ENCODE measurements at regions not wholly inside any gene's neighbourhood (a gene's known extent, or its start where the extent isn't known, plus 50 kb on each side); places are given as distances from the start of the nearest gene placed in this dataset.

DNA sequence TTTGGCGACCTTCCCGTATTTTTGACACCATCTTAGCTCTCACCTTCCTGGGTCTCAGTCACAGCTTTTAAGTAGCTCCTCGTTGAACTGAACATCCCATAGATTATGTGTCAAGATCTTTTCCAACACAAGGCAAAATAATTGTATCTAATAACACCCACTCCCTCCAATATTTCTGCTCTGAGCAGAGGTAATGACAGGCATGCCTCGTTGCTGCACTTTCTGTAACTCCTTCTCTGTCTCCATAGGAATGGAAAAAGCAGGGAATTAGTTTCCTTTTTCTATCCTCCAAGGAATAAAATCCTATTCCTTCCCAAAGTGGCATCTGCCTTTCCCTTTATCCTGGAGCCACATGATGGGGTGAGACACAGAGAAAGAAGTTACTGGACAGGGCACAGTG is 174.0 kb upstream of the CDH20 start:
- no peak overlapping the region for H4K5ac ChIP-seq (ENCODE audit: low read depth, low read length)
- WGBS, 2 experiments (ENCODE audit: extremely low coverage in 2 of 2, insufficient read length in 1 of 2): no CpG with 5 or more reads among the region's 4 CpGs

More for the DNA sequence above, 174.0 kb upstream of the CDH20 start:
- H2BK20ac ChIP-seq (ENCODE audit: low read depth, low read length): no peak overlapping the region
- no peak overlapping the region for H2AFZ ChIP-seq (replicated peaks; ENCODE audit: low read length, poor library complexity)
- H3K14ac ChIP-seq (replicated peaks; ENCODE audit: low read depth, low read length): no peak overlapping the region
- no peaks in the 10 kb centered on the region for H4K20me1 ChIP-seq (ENCODE audit: insufficient read depth, low read length)
- H3K4me1 ChIP-seq (ENCODE audit: control insufficient read depth, insufficient read depth, low read length): no peaks in the 10 kb centered on the region
- intact Hi-C loops (cut with micrococcal nuclease) (no loop called here), dilution Hi-C loops (cut with HindIII; ENCODE audit: low sequenced_read_pairs, unreplicated experiment) (no loop called here), in situ Hi-C loops (cut with MboI; ENCODE audit: low sequenced_read_pairs) (no loop called here)
- BruUV-seq (replicated peaks): no TSS peak
- ChIA-PET CTCF (no interaction called here), POLR2A (ENCODE audit: unreplicated experiment) (no interaction called here)
- ATAC-seq (ENCODE audit: low read depth): no peak
- no peak overlapping the region for H3K56ac ChIP-seq (ENCODE audit: extremely low read depth, insufficient read depth, low read length)
- TF ChIP-seq MAZ (IDR thresholded peaks at IDR 0.05; ENCODE audit: borderline replicate concordance, low read depth, low read length): no peak
- no peak for TF ChIP-seq NFE2L2 (IDR thresholded peaks at IDR 0.05; ENCODE audit: low read depth, low read length)
- TF ChIP-seq POLR2A (IDR thresholded peaks at IDR 0.05; ENCODE audit: low read depth, low read length): no peak
- no peak for TF ChIP-seq BHLHE40 (IDR thresholded peaks at IDR 0.05; ENCODE audit: low read depth, low read length)
- TF ChIP-seq, protein P1, sequence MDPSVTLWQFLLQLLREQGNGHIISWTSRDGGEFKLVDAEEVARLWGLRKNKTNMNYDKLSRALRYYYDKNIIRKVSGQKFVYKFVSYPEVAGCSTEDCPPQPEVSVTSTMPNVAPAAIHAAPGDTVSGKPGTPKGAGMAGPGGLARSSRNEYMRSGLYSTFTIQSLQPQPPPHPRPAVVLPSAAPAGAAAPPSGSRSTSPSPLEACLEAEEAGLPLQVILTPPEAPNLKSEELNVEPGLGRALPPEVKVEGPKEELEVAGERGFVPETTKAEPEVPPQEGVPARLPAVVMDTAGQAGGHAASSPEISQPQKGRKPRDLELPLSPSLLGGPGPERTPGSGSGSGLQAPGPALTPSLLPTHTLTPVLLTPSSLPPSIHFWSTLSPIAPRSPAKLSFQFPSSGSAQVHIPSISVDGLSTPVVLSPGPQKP (IDR thresholded peaks at IDR 0.05; ENCODE audit: borderline replicate concordance, low read depth, low read length): no peak
- no peak for TF ChIP-seq SMC3 (IDR thresholded peaks at IDR 0.05; ENCODE audit: low read depth, low read length)
- no peak for TF ChIP-seq MAFK (IDR thresholded peaks at IDR 0.05; ENCODE audit: low read depth, low read length)
- TF ChIP-seq RFX5 (IDR thresholded peaks at IDR 0.05; ENCODE audit: low read depth, low read length): no peak
- TF ChIP-seq CHD1 (IDR thresholded peaks at IDR 0.05; ENCODE audit: low read depth, low read length): no peak
- TF ChIP-seq, protein P2, sequence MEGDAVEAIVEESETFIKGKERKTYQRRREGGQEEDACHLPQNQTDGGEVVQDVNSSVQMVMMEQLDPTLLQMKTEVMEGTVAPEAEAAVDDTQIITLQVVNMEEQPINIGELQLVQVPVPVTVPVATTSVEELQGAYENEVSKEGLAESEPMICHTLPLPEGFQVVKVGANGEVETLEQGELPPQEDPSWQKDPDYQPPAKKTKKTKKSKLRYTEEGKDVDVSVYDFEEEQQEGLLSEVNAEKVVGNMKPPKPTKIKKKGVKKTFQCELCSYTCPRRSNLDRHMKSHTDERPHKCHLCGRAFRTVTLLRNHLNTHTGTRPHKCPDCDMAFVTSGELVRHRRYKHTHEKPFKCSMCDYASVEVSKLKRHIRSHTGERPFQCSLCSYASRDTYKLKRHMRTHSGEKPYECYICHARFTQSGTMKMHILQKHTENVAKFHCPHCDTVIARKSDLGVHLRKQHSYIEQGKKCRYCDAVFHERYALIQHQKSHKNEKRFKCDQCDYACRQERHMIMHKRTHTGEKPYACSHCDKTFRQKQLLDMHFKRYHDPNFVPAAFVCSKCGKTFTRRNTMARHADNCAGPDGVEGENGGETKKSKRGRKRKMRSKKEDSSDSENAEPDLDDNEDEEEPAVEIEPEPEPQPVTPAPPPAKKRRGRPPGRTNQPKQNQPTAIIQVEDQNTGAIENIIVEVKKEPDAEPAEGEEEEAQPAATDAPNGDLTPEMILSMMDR (conservative IDR thresholded peaks at IDR 0.05; ENCODE audit: low read depth, low read length): no peak
- TF ChIP-seq FOS (IDR thresholded peaks at IDR 0.05; ENCODE audit: low read depth, low read length): no peak
- no peak for TF ChIP-seq MXI1 (IDR thresholded peaks at IDR 0.05; ENCODE audit: borderline replicate concordance, low read depth, low read length)
- TF ChIP-seq RCOR1 (IDR thresholded peaks at IDR 0.05; ENCODE audit: insufficient replicate concordance, low read length): no peak
- TF ChIP-seq CEBPB (IDR thresholded peaks at IDR 0.05; ENCODE audit: low read depth, low read length): no peak
- TF ChIP-seq, protein P3, sequence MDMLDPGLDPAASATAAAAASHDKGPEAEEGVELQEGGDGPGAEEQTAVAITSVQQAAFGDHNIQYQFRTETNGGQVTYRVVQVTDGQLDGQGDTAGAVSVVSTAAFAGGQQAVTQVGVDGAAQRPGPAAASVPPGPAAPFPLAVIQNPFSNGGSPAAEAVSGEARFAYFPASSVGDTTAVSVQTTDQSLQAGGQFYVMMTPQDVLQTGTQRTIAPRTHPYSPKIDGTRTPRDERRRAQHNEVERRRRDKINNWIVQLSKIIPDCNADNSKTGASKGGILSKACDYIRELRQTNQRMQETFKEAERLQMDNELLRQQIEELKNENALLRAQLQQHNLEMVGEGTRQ (IDR thresholded peaks at IDR 0.05; ENCODE audit: low read depth, low read length): no peak
- no peak for TF ChIP-seq RAD21 (IDR thresholded peaks at IDR 0.05; ENCODE audit: low read length)
- no peaks in the 10 kb centered on the region for H3K27me3 ChIP-seq (ENCODE audit: control insufficient read depth, insufficient read depth, low read length)
- no peaks in the 10 kb centered on the region for H3K9me1 ChIP-seq (ENCODE audit: insufficient read depth, low read length)
- no peak overlapping the region for H2BK5ac ChIP-seq (ENCODE audit: low read depth, low read length, poor library complexity, severe bottlenecking)
- no peak overlapping the region for H2AK9ac ChIP-seq (replicated peaks; ENCODE audit: low read depth, low read length, poor library complexity)
- H3K9me3 ChIP-seq (ENCODE audit: control insufficient read depth, insufficient read depth, low read length): peaks cover 2% of the 10 kb centered on the region; the same call in 1 of the 2 replicates
- H3K23ac ChIP-seq (ENCODE audit: low read depth, low read length): no peak overlapping the region
- DNase-seq: no peak
- H3K27ac ChIP-seq (ENCODE audit: insufficient read depth, low read length): no peak overlapping the region
- H4K8ac ChIP-seq (ENCODE audit: low read depth in 2 of 2, low read length in 2 of 2): no peak overlapping the region
- no peak overlapping the region for H3K4me2 ChIP-seq (ENCODE audit: low read depth, low read length)
- H3K4me3 ChIP-seq (ENCODE audit: insufficient read depth, low read depth, low read length): no peak overlapping the region
- no peak overlapping the region for H4K91ac ChIP-seq (ENCODE audit: insufficient read depth, low read depth, low read length)
- no peaks in the 10 kb centered on the region for H3K36me3 ChIP-seq (ENCODE audit: control insufficient read depth, insufficient read depth, low read length)
- no peak overlapping the region for H2AK5ac ChIP-seq (ENCODE audit: low read depth, low read length)
- H2BK15ac ChIP-seq (ENCODE audit: low read depth, low read length): no peak overlapping the region
- H3K4ac ChIP-seq (ENCODE audit: low read depth, low read length): no peak overlapping the region
- H3K79me1 ChIP-seq (ENCODE audit: low read depth in 1 of 2, low read length in 2 of 2): no peaks in the 10 kb centered on the region
- H3K9ac ChIP-seq (ENCODE audit: low read depth, low read length): no peak overlapping the region
- no peak overlapping the region for H2BK120ac ChIP-seq (ENCODE audit: low read depth, low read length)
- H3K18ac ChIP-seq (ENCODE audit: low read depth, low read length): no peak overlapping the region

Data from IMR-90 (cell line).